Smooth muscle cell (in vitro differentiated cells): ENCODE measurements at regions not wholly inside any gene's neighbourhood (a gene's known extent, or its start where the extent isn't known, plus 50 kb on each side); places are given as distances from the start of the nearest gene placed in this dataset.

ENCODE experiments used
- DNase-seq: peaks from one replicate; lab custom pipeline; 2025; ENCODE audit not compliant: unreplicated experiment; lab: John Stamatoyannopoulos, UW
- H2AFZ ChIP-seq: fragments of 200-600 bp; sonication (generic); 2 replicates; pipeline ENCODE4 v1.6.0; 2016; ENCODE audit warnings: antibody characterized with exemption, low read depth, mild to moderate bottlenecking
- H3F3A ChIP-seq: fragments of 200-600 bp; sonication (generic); 2 replicates; pipeline ENCODE4 v1.6.0; 2017; ENCODE audit warnings: antibody characterized with exemption, low read depth
- H3K27ac ChIP-seq: fragments of 200-600 bp; sonication (generic); 2 replicates; pipeline ENCODE4 v1.5.1; 2016; ENCODE audit warnings: low read depth, mild to moderate bottlenecking
- H3K27me3 ChIP-seq: fragments of 200-600 bp; sonication (generic); 2 replicates; pipeline ENCODE4 v1.6.1; 2016; ENCODE audit warnings: low read depth, mild to moderate bottlenecking
- H3K36me3 ChIP-seq: fragments of 200-600 bp; sonication (generic); 2 replicates; pipeline ENCODE4 v1.5.1; 2016; ENCODE audit warnings: low read depth
- H3K4me1 ChIP-seq: fragments of 200-600 bp; sonication (generic); 2 replicates; pipeline ENCODE4 v1.5.1; 2016; ENCODE audit warnings: low read depth
- H3K4me2 ChIP-seq: fragments of 200-600 bp; sonication (generic); 2 replicates; pipeline ENCODE4 v1.6.0; 2016; ENCODE audit warnings: mild to moderate bottlenecking
- H3K4me3 ChIP-seq: fragments of 200-600 bp; sonication (generic); 2 replicates; pipeline ENCODE4 v1.5.1; 2016; ENCODE audit warnings: mild to moderate bottlenecking
- H3K79me2 ChIP-seq: fragments of 200-600 bp; sonication (generic); 2 replicates; pipeline ENCODE4 v1.6.0; 2016; ENCODE audit warnings: low read depth, mild to moderate bottlenecking
- H3K9ac ChIP-seq: fragments of 200-600 bp; sonication (generic); 2 replicates; pipeline ENCODE4 v1.6.0; 2016; ENCODE audit warnings: low read depth
- H3K9me3 ChIP-seq: fragments of 200-600 bp; sonication (generic); replicated peaks from 2 replicates; pipeline ENCODE4 v1.5.1; 2016; ENCODE audit warnings: low read depth
- H4K20me1 ChIP-seq: fragments of 200-600 bp; sonication (generic); 2 replicates; pipeline ENCODE4 v1.6.0; 2016; ENCODE audit warnings: low read depth
- WGBS: methylation state at CpG from one replicate; pipeline ENCODE4 v1.1.7; 2016; ENCODE audit warnings: low lambda C conversion rate; 5-methylcytosine and 5-hydroxymethylcytosine counted together
- TF ChIP-seq, protein P1 (sequence below): fragments of 200-600 bp; sonication (generic); IDR thresholded peaks from 2 replicates; pipeline ENCODE4 v1.5.1; 2017; ENCODE audit warnings: borderline replicate concordance, mild to moderate bottlenecking, antibody characterized with exemption; ENCODE audit not compliant: insufficient read depth, poor library complexity, severe bottlenecking

DNA sequence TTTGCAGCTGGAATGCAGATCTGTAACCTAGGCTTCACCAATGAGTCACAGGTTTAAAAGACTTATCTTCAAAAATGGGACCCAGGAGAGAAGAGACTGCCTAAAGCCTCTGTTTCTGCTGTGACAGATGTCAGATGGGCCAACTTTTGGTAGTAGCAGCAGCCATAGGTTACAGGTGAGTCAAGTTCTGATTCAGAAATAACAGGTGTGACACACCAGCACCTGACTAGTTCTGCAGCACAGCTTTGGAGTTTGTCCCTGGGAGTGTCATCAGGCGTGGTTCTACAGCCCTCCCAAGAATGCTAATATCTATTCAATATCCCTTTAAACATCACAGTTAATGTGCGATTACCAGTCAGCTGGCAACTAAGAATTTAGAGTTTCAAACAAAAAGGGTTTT lies 121.9 kb upstream of the BTN3A2 start:
- Histone ChIP-seq H2AFZ (no peak overlapping the region), H3K36me3 (no peaks in the 10 kb centered on the region), H3K79me2 (no peaks in the 10 kb centered on the region), H3K4me1 (peaks cover 3% of the 10 kb centered on the region), H3K9me3 (no peaks in the 10 kb centered on the region), H3K4me3 (no peak overlapping the region), H3K4me2 (no peak overlapping the region), H3K27me3 (no peaks in the 10 kb centered on the region), H3K9ac (no peak overlapping the region), H4K20me1 (no peaks in the 10 kb centered on the region), H3K27ac (peak overlapping the region; percentile 55), H3F3A (no peaks in the 10 kb centered on the region)
- 88% methylated on average over 2 of the region's 2 CpGs for WGBS
- TF ChIP-seq, protein P1, sequence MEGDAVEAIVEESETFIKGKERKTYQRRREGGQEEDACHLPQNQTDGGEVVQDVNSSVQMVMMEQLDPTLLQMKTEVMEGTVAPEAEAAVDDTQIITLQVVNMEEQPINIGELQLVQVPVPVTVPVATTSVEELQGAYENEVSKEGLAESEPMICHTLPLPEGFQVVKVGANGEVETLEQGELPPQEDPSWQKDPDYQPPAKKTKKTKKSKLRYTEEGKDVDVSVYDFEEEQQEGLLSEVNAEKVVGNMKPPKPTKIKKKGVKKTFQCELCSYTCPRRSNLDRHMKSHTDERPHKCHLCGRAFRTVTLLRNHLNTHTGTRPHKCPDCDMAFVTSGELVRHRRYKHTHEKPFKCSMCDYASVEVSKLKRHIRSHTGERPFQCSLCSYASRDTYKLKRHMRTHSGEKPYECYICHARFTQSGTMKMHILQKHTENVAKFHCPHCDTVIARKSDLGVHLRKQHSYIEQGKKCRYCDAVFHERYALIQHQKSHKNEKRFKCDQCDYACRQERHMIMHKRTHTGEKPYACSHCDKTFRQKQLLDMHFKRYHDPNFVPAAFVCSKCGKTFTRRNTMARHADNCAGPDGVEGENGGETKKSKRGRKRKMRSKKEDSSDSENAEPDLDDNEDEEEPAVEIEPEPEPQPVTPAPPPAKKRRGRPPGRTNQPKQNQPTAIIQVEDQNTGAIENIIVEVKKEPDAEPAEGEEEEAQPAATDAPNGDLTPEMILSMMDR: no peak
- DNase-seq: no peak

DNA sequence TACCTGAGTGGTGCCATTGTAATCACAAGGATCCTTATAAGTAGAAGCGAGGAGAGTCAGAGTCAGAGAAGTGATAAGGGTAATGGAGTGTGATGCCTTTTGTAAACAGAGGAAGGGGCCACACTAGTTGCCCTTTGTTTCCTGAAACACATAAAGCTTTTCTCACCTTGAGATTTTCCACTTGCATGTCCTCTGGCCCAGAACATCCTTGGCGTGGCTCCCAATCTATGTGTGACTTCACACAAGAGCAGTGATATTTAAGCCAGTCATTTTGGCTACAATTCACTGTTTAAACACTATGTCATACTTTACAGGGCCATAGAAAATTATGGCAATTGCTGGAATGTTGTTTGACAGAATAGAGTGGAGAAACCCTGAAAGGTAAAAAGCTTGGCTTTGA lies 121.2 kb upstream of the BTN3A2 start:
- no peak overlapping the region for H3K4me3 ChIP-seq
- no peak overlapping the region for H3K9ac ChIP-seq
- 70% methylated on average over 2 of the region's 2 CpGs for WGBS
- H3K36me3 ChIP-seq: no peaks in the 10 kb centered on the region
- TF ChIP-seq, protein P1: no peak
- no peaks in the 10 kb centered on the region for H4K20me1 ChIP-seq
- H3F3A ChIP-seq: no peaks in the 10 kb centered on the region
- peak overlapping the region; percentile 55 for H3K27ac ChIP-seq
- no peak for DNase-seq
- no peak overlapping the region for H2AFZ ChIP-seq
- no peaks in the 10 kb centered on the region for H3K27me3 ChIP-seq
- no peak overlapping the region for H3K4me2 ChIP-seq
- H3K4me1 ChIP-seq: peaks cover 3% of the 10 kb centered on the region
- H3K9me3 ChIP-seq: no peaks in the 10 kb centered on the region
- no peaks in the 10 kb centered on the region for H3K79me2 ChIP-seq

DNA sequence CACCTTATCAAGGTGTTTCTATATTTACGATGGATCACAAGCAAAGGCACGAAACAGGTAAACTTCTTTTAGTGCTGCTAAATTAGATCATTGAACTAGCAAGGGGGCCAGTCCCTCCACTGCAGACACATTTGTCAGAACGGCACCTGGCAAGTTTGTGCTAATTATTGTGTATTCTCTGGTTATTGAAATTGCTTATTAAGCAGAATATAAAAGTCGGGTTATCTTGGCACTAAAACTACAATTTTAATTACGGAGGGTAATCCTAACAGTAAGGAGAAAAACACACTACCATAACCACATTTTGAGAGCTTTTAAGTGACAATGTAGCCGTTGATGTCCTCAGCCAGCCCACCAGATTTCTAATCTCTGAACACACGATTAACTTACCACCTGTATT lies 118.9 kb upstream of the BTN3A2 start:
- DNase-seq: no peak
- Histone ChIP-seq H3K9ac (no peak overlapping the region), H3K4me2 (no peak overlapping the region), H3K4me3 (no peak overlapping the region), H3F3A (peaks cover 9% of the 10 kb centered on the region), H4K20me1 (no peaks in the 10 kb centered on the region), H3K36me3 (no peaks in the 10 kb centered on the region), H2AFZ (no peak overlapping the region), H3K27me3 (no peaks in the 10 kb centered on the region), H3K27ac (no peak overlapping the region), H3K79me2 (no peaks in the 10 kb centered on the region), H3K4me1 (peaks cover 3% of the 10 kb centered on the region), H3K9me3 (no peaks in the 10 kb centered on the region)
- TF ChIP-seq, protein P1: no peak
- 93% methylated on average over 7 of the region's 7 CpGs for WGBS

DNA sequence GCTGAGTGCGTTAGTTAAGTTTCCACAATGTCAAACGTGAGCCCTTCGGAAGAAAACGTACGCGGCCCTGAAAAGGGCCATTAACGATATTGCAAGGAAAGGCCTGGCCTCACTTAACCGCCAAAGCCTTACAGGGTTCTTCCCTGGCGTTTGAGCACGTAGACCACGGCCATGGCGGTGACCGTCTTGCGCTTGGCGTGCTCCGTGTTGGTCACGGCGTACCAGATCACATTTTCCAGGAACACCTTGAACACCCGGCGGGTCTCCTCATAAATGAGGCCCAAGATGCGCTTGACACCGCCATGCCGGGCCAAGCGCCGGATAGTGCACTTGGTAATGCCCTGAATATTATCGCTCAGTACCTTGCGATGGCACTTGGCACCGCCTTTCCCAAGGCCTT lies 118.4 kb upstream of the BTN3A2 start:
- no peaks in the 10 kb centered on the region for H3K9me3 ChIP-seq
- peaks cover 12% of the 10 kb centered on the region for H3F3A ChIP-seq
- H3K4me2 ChIP-seq: no peak overlapping the region
- no peaks in the 10 kb centered on the region for H3K36me3 ChIP-seq
- WGBS: 96% methylated on average over 28 of the region's 28 CpGs
- no peak overlapping the region for H2AFZ ChIP-seq
- H3K4me3 ChIP-seq: no peak overlapping the region
- H3K27me3 ChIP-seq: no peaks in the 10 kb centered on the region
- DNase-seq: no peak
- H3K27ac ChIP-seq: no peak overlapping the region
- H3K9ac ChIP-seq: no peak overlapping the region
- H3K79me2 ChIP-seq: no peaks in the 10 kb centered on the region
- peaks cover 3% of the 10 kb centered on the region for H3K4me1 ChIP-seq
- TF ChIP-seq, protein P1: no peak
- H4K20me1 ChIP-seq: no peaks in the 10 kb centered on the region
